Effector memory CD8-positive, alpha-beta T cell (primary cell): ENCODE measurements at regions not wholly inside any gene's neighbourhood (a gene's known extent, or its start where the extent isn't known, plus 50 kb on each side); places are given as distances from the start of the nearest gene placed in this dataset.

ENCODE experiments used
- ATAC-seq: fragments of 150-1000 bp; cut with Tn5 transposase; replicated peaks from 2 replicates; pipeline ENCODE4 v1.10.0; 2021; ENCODE audit warnings: mild to moderate bottlenecking, moderate library complexity
- DNase-seq, 3 experiments: peaks; one replicate each; pipeline ENCODE4 v3.0.0; 2021
- H3K27ac Mint-ChIP-seq, 2 donors: one replicate each; pipeline ENCODE4 v1.8.0; 2022; ENCODE audit warnings: mild to moderate bottlenecking in 2 of 2, mixed read lengths in 2 of 2, moderate library complexity in 2 of 2
- H3K27me3 Mint-ChIP-seq, 2 donors: one replicate each; pipeline ENCODE4 v1.8.0; 2022; ENCODE audit warnings: mixed read lengths in 2 of 2
- H3K36me3 Mint-ChIP-seq: one replicate; pipeline ENCODE4 v1.8.0; 2022; ENCODE audit warnings: mild to moderate bottlenecking, moderate library complexity, mixed read lengths; ENCODE audit not compliant: insufficient read depth
- H3K4me1 Mint-ChIP-seq, 2 donors: one replicate each; pipeline ENCODE4 v1.8.0; 2022; ENCODE audit warnings: low read depth in 2 of 2, mixed read lengths in 2 of 2
- H3K4me3 Mint-ChIP-seq, 2 donors: one replicate each; pipeline ENCODE4 v1.8.0; 2022; ENCODE audit warnings: mild to moderate bottlenecking in 2 of 2, mixed read lengths in 2 of 2, moderate library complexity in 2 of 2
- H3K9me3 Mint-ChIP-seq, 2 donors: one replicate each; pipeline ENCODE4 v1.8.0; 2022; ENCODE audit warnings: mixed read lengths in 2 of 2

DNA sequence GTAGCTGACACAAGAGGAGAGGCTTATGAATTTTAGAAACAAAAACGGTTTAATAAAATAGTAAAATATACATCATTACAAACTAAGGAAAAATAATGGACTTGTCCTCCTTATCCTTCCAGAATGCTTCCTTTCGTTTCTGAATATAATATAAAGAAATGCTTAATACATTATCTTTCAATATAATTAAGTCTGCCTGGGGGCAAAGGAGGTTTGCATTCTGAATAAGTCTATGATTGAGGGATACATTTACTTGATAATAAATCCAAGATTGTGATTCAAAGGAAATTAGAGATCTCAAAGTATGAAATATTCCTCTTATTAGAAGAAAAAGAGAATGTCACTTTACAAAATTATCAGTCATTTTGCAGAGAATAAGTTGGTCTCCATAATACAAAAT, 386.5 kb downstream of the SPATA31D1 start:
- no peak overlapping the region for H3K27ac Mint-ChIP-seq
- ATAC-seq = no peak
- H3K36me3 Mint-ChIP-seq = no peaks in the 10 kb centered on the region
- no peak overlapping the region for H3K4me3 Mint-ChIP-seq
- no peak for DNase-seq
- peaks cover 0 to 3% of the 10 kb centered on the region in 2 donors for H3K9me3 Mint-ChIP-seq
- no peaks in the 10 kb centered on the region for H3K27me3 Mint-ChIP-seq
- no peaks in the 10 kb centered on the region for H3K4me1 Mint-ChIP-seq

DNA sequence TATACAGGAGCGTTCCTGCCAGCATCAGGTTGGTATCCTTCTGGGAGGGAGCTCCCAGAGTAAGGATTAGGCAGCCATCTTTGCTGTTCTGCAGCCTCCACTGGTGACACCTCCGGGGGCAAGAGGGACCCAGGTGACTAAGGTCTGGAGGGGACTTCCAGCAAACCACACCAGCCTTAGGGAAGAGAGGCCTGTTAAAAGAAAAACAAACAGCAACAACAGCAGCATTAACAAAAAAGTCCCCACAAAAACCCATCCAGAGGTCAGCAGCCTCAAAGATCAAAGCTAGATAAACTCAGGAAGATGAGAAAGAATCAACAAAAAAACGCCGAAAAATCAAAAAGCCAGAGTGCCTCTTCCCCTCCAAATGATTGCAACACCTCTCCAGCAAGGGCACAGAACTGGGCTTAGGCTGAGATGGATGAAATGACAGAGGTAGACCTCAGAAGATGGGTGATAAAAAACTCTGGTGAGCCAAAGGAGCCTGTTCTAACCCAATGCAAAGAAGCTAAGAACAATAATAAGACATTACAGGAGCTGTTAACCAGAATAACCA, 388.2 kb downstream of the SPATA31D1 start:
- Mint-ChIP-seq H3K4me1 (no peaks in the 10 kb centered on the region), H3K9me3 (peaks cover under 1 to 5% of the 10 kb centered on the region in 2 donors), H3K36me3 (no peaks in the 10 kb centered on the region), H3K4me3 (no peak overlapping the region), H3K27me3 (no peaks in the 10 kb centered on the region), H3K27ac (no peak overlapping the region)
- ATAC-seq (no peak), DNase-seq (no peak)

DNA sequence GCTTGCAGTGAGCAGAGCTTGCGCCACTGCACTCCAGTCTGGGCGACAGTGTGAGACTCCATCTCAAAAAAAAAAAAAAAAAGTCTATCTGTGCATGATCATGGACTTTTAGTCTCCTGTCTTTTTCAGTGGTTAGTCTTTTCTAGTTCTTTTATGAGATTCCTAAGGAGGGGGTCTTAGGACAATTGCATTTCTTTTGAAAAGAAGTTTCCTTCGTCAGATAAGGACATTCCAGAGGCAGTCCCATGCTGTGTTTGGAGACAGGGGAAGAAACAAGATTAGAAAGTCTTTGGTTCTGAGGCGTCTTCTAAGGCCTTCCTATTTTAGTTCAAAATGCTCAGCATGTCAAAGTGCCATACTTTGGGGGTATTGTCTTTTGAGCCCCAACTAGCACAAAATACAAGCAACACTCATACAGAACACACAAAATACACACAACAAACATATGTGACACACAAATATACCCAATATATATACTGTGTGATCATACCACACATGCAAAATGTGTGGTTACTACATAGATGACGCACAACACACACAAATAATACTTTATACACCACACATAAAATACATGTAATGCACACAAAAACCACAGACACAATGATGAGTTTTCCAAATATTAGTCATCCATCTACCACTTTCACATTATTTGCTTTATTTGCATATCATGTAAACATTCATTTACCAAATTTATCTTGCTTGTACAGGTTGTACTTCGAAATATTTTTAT, 394.5 kb downstream of the SPATA31D1 start:
- ATAC-seq (no peak), DNase-seq (no peak)
- Mint-ChIP-seq H3K4me1 (no peaks in the 10 kb centered on the region), H3K9me3 (peaks cover 5 to 8% of the 10 kb centered on the region in 2 donors), H3K4me3 (no peak overlapping the region), H3K27ac (no peak overlapping the region), H3K36me3 (no peaks in the 10 kb centered on the region), H3K27me3 (no peaks in the 10 kb centered on the region)

DNA sequence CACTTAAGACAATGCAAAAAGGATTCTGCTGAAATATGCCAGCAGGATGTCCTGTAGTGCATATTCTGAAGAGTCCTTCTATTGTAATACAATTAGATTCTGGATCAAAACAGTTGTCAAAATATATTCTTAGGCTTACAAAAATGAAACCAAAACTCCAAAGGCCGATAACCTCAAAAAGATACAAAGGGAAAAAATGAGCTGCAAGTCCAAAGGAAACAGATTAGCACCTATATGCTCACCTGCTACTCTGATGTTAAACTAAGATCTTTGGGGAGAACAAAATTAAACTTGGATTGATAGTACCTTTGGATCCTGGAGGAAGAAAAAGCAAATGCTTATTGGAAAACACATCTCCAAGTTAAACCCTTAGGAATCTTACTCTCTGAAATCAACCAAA, 397.1 kb downstream of the SPATA31D1 start:
- no peaks in the 10 kb centered on the region for H3K4me1 Mint-ChIP-seq
- no peaks in the 10 kb centered on the region for H3K27me3 Mint-ChIP-seq
- no peak overlapping the region for H3K27ac Mint-ChIP-seq
- H3K4me3 Mint-ChIP-seq = no peak overlapping the region
- no peak for DNase-seq
- no peak for ATAC-seq
- peaks cover 12 to 24% of the 10 kb centered on the region in 2 donors for H3K9me3 Mint-ChIP-seq
- H3K36me3 Mint-ChIP-seq = peaks cover under 1% of the 10 kb centered on the region

DNA sequence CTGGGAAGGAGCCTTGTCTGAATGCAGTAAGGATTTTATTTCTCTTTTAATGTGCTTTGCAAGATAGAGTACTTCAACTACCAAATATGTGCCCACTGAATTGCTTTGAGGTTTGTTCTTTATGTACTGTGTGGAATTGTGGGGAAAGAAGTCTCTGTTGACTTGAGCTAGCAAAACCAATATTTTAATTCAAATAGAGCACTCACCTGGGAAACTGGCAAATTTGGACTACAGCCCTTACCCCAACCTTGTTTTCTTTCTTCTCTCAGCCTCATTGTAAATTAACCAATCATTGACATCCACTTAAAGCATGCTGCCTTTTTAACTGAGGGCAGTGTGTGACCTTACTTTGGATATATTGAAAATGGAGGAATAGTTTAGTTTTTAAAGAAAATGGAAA, 409.0 kb downstream of the SPATA31D1 start:
- DNase-seq = no peak
- no peak overlapping the region for H3K4me3 Mint-ChIP-seq
- no peaks in the 10 kb centered on the region for H3K36me3 Mint-ChIP-seq
- no peaks in the 10 kb centered on the region for H3K4me1 Mint-ChIP-seq
- peaks cover 6 to 21% of the 10 kb centered on the region in 2 donors for H3K9me3 Mint-ChIP-seq
- H3K27ac Mint-ChIP-seq = no peak overlapping the region
- ATAC-seq = no peak
- H3K27me3 Mint-ChIP-seq = no peaks in the 10 kb centered on the region

DNA sequence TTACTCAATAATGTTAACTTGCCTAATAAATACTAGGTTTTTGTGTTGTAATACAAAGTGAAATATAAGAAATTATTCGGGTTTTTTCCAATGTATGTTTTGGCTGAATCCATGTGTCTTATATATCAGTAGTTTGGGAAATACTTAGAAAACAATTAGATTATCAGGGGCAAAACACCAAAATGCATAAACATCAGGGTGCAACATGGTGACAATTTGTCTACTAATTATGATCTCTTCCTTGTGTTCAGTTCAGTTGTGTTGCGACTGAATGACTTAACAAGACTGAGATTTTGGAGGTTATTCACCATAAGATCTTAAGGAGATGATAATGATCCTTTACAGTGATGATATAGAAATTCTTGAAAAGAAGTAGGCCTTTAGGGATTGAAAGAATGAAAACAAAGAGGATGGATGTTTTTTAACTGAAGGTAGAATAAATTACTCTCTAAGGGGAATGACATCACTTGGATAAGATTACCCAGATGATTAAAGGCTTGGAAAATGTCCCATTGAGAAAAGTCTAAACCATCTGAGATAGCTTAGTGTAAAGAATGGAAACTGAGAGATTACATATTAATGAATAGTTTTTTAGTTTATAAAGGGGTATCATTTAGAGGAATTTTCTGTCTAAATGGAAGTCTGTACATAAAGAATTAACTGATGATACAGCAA, 415.8 kb downstream of the SPATA31D1 start:
- no peak for ATAC-seq

DNA sequence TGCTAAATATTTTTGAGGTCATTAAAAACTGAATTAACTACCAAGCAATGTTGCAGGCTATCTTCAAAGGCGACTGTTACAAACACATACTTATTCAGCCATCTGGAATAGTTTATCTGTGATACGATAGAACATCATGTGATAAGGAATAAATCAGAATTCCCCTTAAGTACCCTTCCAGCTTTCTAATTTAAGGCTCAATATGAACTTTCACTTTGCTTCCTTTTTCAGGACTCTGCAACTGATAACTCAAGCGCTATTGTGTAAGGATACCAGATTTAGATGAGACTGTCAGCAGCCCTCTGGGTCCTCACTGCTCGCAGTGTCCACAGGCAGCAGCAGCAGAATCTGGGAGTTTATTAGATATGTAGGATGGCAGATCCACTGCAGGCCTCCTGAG, 416.3 kb downstream of the SPATA31D1 start:
- ATAC-seq = no peak
- no peaks in the 10 kb centered on the region for H3K4me1 Mint-ChIP-seq
- DNase-seq = no peak
- H3K9me3 Mint-ChIP-seq = peaks cover 7% of the 10 kb centered on the region in 2 donors
- no peaks in the 10 kb centered on the region for H3K27me3 Mint-ChIP-seq
- H3K36me3 Mint-ChIP-seq = no peaks in the 10 kb centered on the region
- no peak overlapping the region for H3K4me3 Mint-ChIP-seq
- no peak overlapping the region for H3K27ac Mint-ChIP-seq

More for the DNA sequence above, 415.8 kb downstream of the SPATA31D1 start:
- H3K36me3 Mint-ChIP-seq = no peaks in the 10 kb centered on the region
- H3K27ac Mint-ChIP-seq = no peak overlapping the region
- no peak overlapping the region for H3K4me3 Mint-ChIP-seq
- no peaks in the 10 kb centered on the region for H3K27me3 Mint-ChIP-seq
- no peaks in the 10 kb centered on the region for H3K4me1 Mint-ChIP-seq
- peaks cover 8 to 12% of the 10 kb centered on the region in 2 donors for H3K9me3 Mint-ChIP-seq
- DNase-seq = no peak

DNA sequence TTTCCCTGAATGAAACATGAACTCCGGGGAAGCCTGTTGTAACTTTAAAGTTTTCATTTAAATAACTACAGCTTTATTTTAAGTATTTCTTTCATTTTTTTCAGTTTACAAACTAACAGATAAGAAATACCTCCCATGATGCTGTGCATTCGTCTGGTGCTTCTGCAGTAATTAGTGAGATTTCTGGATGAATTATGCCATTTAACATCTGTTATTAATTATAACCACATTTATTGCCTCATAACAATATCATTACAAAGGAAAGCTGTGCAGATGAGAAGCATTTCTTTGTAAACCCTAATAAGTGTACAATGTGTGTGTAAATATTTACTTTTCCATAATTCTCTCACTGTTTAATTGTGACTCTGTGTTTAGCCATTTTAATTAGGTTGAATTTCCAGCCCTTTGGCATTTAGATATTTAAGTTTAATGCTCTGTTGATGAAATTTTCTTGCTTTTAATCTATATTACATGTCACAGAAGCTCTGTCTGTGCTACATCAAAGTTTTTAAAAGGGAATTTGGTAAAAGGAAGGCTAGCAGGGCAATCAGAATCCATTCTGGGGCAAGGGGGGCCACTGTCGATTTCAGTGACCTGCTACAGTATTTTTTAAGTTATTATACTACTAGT, 418.0 kb downstream of the SPATA31D1 start:
- H3K4me3 Mint-ChIP-seq = no peak overlapping the region

DNA sequence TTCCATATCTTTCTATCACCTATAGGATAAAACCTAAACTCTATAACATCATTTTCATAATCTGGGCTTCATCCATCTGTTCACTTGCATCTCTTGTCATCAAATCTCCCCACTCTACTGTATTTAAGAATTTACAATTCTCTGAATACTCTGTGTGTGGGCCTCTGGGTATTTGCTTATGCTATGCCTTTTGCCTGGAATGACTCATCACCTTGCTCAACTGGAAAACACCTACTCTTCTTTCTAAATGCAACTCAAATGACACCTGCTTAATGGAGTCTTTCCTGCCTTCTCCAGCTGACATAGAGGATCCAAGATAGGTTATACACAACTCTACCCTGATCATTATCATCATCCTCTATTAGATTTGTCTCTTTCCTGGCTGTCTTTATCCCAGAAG, 421.7 kb downstream of the SPATA31D1 start:
- Mint-ChIP-seq H3K4me3 (no peak overlapping the region), H3K36me3 (no peaks in the 10 kb centered on the region)
- no peak for ATAC-seq

More for the DNA sequence above, 418.0 kb downstream of the SPATA31D1 start:
- Mint-ChIP-seq H3K27ac (no peak overlapping the region), H3K36me3 (no peaks in the 10 kb centered on the region), H3K9me3 (peaks cover 7 to 11% of the 10 kb centered on the region in 2 donors), H3K4me1 (no peaks in the 10 kb centered on the region), H3K27me3 (no peaks in the 10 kb centered on the region)
- DNase-seq = no peak
- ATAC-seq = no peak

DNA sequence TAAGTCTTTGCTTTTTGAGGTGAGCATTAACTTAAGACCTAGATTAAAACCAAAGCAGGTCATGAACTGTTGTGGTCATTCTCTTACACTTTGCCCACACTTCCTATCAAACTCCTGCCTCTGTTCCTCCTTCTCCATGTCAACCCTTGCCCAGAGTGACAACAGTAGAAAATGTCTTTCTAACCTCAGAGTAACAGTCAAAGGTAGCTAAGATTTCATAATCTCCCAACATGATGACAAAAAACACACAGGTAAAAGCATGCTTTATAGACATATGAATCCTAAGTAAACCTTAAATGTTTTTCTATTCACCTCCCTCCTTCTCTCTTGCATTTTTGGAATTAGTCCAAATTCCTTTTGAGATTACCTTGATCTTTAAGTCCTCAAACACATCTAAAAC, 422.3 kb downstream of the SPATA31D1 start:
- Mint-ChIP-seq H3K9me3 (peaks cover 6 to 16% of the 10 kb centered on the region in 2 donors), H3K27me3 (no peaks in the 10 kb centered on the region), H3K4me3 (no peak overlapping the region), H3K36me3 (no peaks in the 10 kb centered on the region), H3K27ac (no peak overlapping the region), H3K4me1 (no peaks in the 10 kb centered on the region)
- DNase-seq (no peak), ATAC-seq (no peak)

More for the DNA sequence above, 421.7 kb downstream of the SPATA31D1 start:
- Mint-ChIP-seq H3K27me3 (no peaks in the 10 kb centered on the region), H3K27ac (no peak overlapping the region), H3K4me1 (no peaks in the 10 kb centered on the region), H3K9me3 (peaks cover 7 to 11% of the 10 kb centered on the region in 2 donors)
- DNase-seq = no peak

DNA sequence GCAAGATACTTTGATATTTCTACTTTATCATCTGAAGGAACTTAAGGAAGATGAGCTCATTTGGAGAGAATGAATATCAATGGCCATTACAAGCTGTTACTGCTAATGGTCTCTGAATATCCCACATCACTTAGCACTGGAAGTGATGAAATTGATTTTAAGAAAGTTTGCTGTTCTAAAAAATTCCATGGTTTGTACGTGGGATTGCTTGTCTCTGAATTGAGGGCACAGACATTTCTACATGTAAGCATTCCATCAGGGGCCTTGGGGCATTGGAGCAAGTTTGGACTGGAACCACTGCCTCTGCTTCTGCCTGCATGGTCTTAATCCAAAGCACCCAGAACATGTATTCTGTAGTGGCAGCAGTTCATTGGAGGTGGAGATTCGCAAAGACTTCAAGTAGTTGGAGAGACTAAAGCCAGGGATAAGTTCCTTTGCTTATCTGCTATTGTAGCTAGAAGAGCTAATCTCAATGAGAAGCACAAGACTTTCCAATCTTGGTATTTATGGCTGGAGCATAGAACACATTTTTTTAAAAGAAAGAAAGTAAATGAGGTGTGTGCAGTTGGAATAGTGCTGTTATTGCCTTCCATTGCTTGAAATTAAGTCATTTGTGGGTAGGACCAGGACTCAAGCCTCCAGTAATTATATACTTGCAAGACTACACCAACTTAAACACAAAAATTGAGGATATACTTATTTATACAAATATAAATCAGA, 424.2 kb downstream of the SPATA31D1 start:
- Mint-ChIP-seq H3K9me3 (peaks cover 8 to 24% of the 10 kb centered on the region in 2 donors), H3K36me3 (no peaks in the 10 kb centered on the region), H3K4me1 (no peaks in the 10 kb centered on the region), H3K4me3 (no peak overlapping the region), H3K27me3 (no peaks in the 10 kb centered on the region), H3K27ac (no peak overlapping the region)
- no peak for ATAC-seq
- no peak for DNase-seq

DNA sequence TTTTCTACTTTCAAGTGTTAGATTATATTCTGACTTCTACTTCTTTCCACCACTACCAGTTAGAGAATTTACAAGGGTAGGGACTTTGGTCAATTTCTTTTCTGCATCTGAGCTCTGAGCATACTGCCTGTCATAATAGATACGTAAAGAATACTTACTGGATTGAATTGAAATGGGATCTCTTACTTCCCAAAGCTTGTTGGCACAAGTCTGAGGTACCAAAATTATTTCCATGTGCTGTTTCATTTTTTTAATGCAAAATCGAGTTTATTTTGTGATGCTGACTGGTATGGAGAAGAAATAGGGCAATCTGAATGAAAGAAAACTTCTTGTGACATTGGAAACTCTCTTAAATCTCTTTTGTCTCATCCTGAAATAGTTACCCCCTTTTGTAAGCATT, 428.9 kb downstream of the SPATA31D1 start:
- Mint-ChIP-seq H3K4me3 (no peak overlapping the region), H3K27me3 (no peaks in the 10 kb centered on the region), H3K36me3 (no peaks in the 10 kb centered on the region), H3K27ac (no peak overlapping the region), H3K9me3 (peaks cover 12 to 13% of the 10 kb centered on the region in 2 donors), H3K4me1 (no peaks in the 10 kb centered on the region)
- ATAC-seq = no peak
- DNase-seq = no peak

DNA sequence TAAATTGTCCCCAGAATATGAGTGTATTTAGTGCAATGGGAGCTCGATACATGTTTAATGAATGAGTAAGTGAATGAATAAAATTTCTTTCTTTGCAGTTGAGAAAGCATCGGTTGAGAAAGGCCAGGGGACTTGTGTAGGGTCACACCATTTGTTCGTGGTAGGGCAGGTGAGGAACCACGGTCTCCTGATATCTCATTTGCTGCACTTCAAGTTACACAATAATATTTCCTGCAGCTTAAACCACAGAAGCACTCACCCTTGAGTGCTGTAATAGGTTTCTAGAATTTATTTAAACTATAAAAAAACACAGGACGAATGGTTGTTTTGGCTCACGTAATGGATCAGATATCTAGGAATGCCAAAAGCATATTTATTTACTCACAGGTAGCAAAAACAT, 429.8 kb downstream of the SPATA31D1 start:
- ATAC-seq (no peak), DNase-seq (no peak)
- Mint-ChIP-seq H3K9me3 (peaks cover 12 to 13% of the 10 kb centered on the region in 2 donors), H3K27ac (no peak overlapping the region), H3K4me1 (no peaks in the 10 kb centered on the region), H3K27me3 (no peaks in the 10 kb centered on the region), H3K36me3 (no peaks in the 10 kb centered on the region), H3K4me3 (no peak overlapping the region)
